Mesenchymal stem cell (in vitro differentiated cells and primary cell): ENCODE measurements at regions not wholly inside any gene's neighbourhood (a gene's known extent, or its start where the extent isn't known, plus 50 kb on each side); places are given as distances from the start of the nearest gene placed in this dataset.
A peak's percentile ranks its signal among the peaks of the same experiment; 100 is the strongest.
"Not testable (repeated sequence)": the region's sequence is repeated elsewhere in the genome, so short reads cannot be mapped to it uniquely, and the experiment has no call there.

ENCODE experiments used
- DNase-seq: peaks from one replicate; pipeline ENCODE4 v3.0.0-alpha.2; 2013
- H2AFZ ChIP-seq: one replicate; pipeline ENCODE4 v1.6.1; 2013; ENCODE audit warnings: low read depth, mild to moderate bottlenecking, control low read depth, inconsistent platforms, low read length, moderate library complexity
- H2AK5ac ChIP-seq: 2 replicates; pipeline ENCODE4 v1.6.1; 2013; ENCODE audit warnings: low read length, moderate library complexity, mild to moderate bottlenecking, inconsistent platforms; ENCODE audit not compliant: severe bottlenecking
- H2BK120ac ChIP-seq: one replicate; pipeline ENCODE4 v1.6.1; 2013; ENCODE audit warnings: low read depth, mild to moderate bottlenecking, inconsistent platforms, low read length, moderate library complexity
- H2BK12ac ChIP-seq, 2 experiments: one replicate each; pipeline ENCODE4 v1.6.1; 2013; ENCODE audit warnings: inconsistent platforms in 2 of 2, low read length in 2 of 2, mild to moderate bottlenecking in 2 of 2, moderate library complexity in 2 of 2, control low read depth in 1 of 2
- H2BK15ac ChIP-seq: one replicate; pipeline ENCODE4 v1.6.1; 2013; ENCODE audit warnings: mild to moderate bottlenecking, low read depth, inconsistent platforms; ENCODE audit not compliant: poor library complexity, severe bottlenecking
- H2BK5ac ChIP-seq: 2 replicates; pipeline ENCODE4 v1.6.1; 2013; ENCODE audit warnings: low read depth, mild to moderate bottlenecking, low read length, control low read depth, inconsistent platforms; ENCODE audit not compliant: poor library complexity, severe bottlenecking
- H3K14ac ChIP-seq, 2 experiments: one replicate each; pipeline ENCODE4 v1.6.1; 2013; ENCODE audit warnings: inconsistent platforms in 2 of 2, low read length in 2 of 2, control low read depth in 1 of 2, mild to moderate bottlenecking in 1 of 2, moderate library complexity in 1 of 2
- H3K18ac ChIP-seq, 2 experiments: one replicate each; pipeline ENCODE4 v1.6.1; 2013; ENCODE audit warnings: inconsistent platforms in 2 of 2, low read length in 2 of 2, control low read depth in 1 of 2, low read depth in 1 of 2, mild to moderate bottlenecking in 1 of 2
- H3K23ac ChIP-seq, 2 experiments: one replicate each; pipeline ENCODE4 v1.6.1; 2013; ENCODE audit warnings: inconsistent platforms in 2 of 2, low read length in 2 of 2, mild to moderate bottlenecking in 2 of 2, moderate library complexity in 2 of 2, control low read depth in 1 of 2
- H3K27ac ChIP-seq: 2 replicates; pipeline ENCODE4 v1.5.1; 2013; ENCODE audit warnings: mild to moderate bottlenecking, moderate library complexity, low read length, control low read depth, inconsistent platforms; ENCODE audit not compliant: poor library complexity, severe bottlenecking
- H3K27me3 ChIP-seq, 2 experiments: 2 replicates each; pipeline versions ENCODE4 v1.6.1 to v1.7.0; 2013; ENCODE audit warnings: low read length in 2 of 2, mild to moderate bottlenecking in 2 of 2, moderate library complexity in 2 of 2, control low read depth in 1 of 2, inconsistent platforms in 1 of 2; ENCODE audit not compliant: control insufficient read depth in 1 of 2, insufficient read depth in 1 of 2
- H3K36me3 ChIP-seq, 2 experiments: 2 replicates each; pipeline versions ENCODE4 v1.6.1 to v1.7.0; 2013; ENCODE audit warnings: low read length in 2 of 2, control low read depth in 1 of 2, inconsistent platforms in 1 of 2, low read depth in 1 of 2, mild to moderate bottlenecking in 1 of 2; ENCODE audit not compliant: insufficient read depth in 2 of 2, control insufficient read depth in 1 of 2
- H3K4ac ChIP-seq, 2 experiments: one replicate each; pipeline ENCODE4 v1.6.1; 2013; ENCODE audit warnings: inconsistent platforms in 2 of 2, low read length in 2 of 2, mild to moderate bottlenecking in 2 of 2, moderate library complexity in 2 of 2, control low read depth in 1 of 2, low read depth in 1 of 2
- H3K4me1 ChIP-seq: 2 replicates; pipeline ENCODE4 v1.6.1; 2013; ENCODE audit warnings: low read depth, low read length, control low read depth; ENCODE audit not compliant: control insufficient read depth, insufficient read depth
- H3K4me2 ChIP-seq: 2 replicates; pipeline ENCODE4 v1.6.1; 2013; ENCODE audit warnings: low read length, mild to moderate bottlenecking, inconsistent platforms; ENCODE audit not compliant: poor library complexity, severe bottlenecking
- H3K4me3 ChIP-seq, 2 experiments: 2 replicates each; pipeline versions ENCODE4 v1.5.1 to v1.7.0; 2013; ENCODE audit warnings: low read length in 2 of 2, mild to moderate bottlenecking in 2 of 2, control low read depth in 1 of 2, low read depth in 1 of 2; ENCODE audit not compliant: insufficient read depth in 1 of 2
- H3K79me1 ChIP-seq: replicated peaks from 2 replicates; pipeline ENCODE4 v1.6.1; 2013; ENCODE audit warnings: mild to moderate bottlenecking, control low read depth, low read length, inconsistent platforms; ENCODE audit not compliant: poor library complexity, severe bottlenecking
- H3K9ac ChIP-seq: 2 replicates; pipeline ENCODE4 v1.7.0; 2013; ENCODE audit warnings: mild to moderate bottlenecking, low read length, moderate library complexity
- H3K9me3 ChIP-seq: 2 replicates; pipeline ENCODE4 v1.7.0; 2013; ENCODE audit warnings: mild to moderate bottlenecking, low read length; ENCODE audit not compliant: control insufficient read depth
- H4K8ac ChIP-seq: one replicate; pipeline ENCODE4 v1.6.1; 2013; ENCODE audit warnings: inconsistent platforms, mild to moderate bottlenecking, low read length, moderate library complexity
- H4K91ac ChIP-seq: one replicate; pipeline ENCODE4 v1.6.1; 2013; ENCODE audit warnings: mild to moderate bottlenecking, low read length, inconsistent platforms
- WGBS: methylation state at CpG from one replicate; pipeline ENCODE4 v1.1.7; 2013; ENCODE audit warnings: mixed read lengths; 5-methylcytosine and 5-hydroxymethylcytosine counted together

GRCh38 chr12:24505366-24506015 is 443.4 kb downstream of the BCAT1 start:
- H3K27ac ChIP-seq = no peak overlapping the region
- H4K91ac ChIP-seq = peak overlapping the region; percentile 50
- H3K4me1 ChIP-seq = peaks cover 1% of the 10 kb centered on the region
- no peaks in the 10 kb centered on the region for H3K36me3 ChIP-seq
- no peak overlapping the region for H3K18ac ChIP-seq
- H2BK12ac ChIP-seq = no peak overlapping the region
- H3K14ac ChIP-seq = no peak overlapping the region
- H3K79me1 ChIP-seq = peaks cover 4% of the 10 kb centered on the region
- no peak for DNase-seq
- H2BK5ac ChIP-seq = no peak overlapping the region
- 92% methylated on average over 5 of the region's 7 CpGs for WGBS
- H2BK120ac ChIP-seq = no peak overlapping the region
- no peaks in the 10 kb centered on the region for H3K9me3 ChIP-seq
- no peak overlapping the region for H4K8ac ChIP-seq
- no peak overlapping the region for H3K4me2 ChIP-seq
- H2AFZ ChIP-seq = no peak overlapping the region
- no peak overlapping the region for H3K4me3 ChIP-seq
- no peak overlapping the region for H2AK5ac ChIP-seq
- no peaks in the 10 kb centered on the region for H3K27me3 ChIP-seq
- no peak overlapping the region for H3K4ac ChIP-seq
- H2BK15ac ChIP-seq = no peak overlapping the region
- H3K23ac ChIP-seq = no peak overlapping the region
- no peak overlapping the region for H3K9ac ChIP-seq

GRCh38 chr12:24503477-24503876 is 445.4 kb downstream of the BCAT1 start:
- H3K27ac ChIP-seq, H2AK5ac ChIP-seq, H4K91ac ChIP-seq, H2AFZ ChIP-seq, H3K18ac ChIP-seq, H3K79me1 ChIP-seq, H4K8ac ChIP-seq, H2BK12ac ChIP-seq, H2BK120ac ChIP-seq, H3K23ac ChIP-seq, H3K9me3 ChIP-seq, H3K4me1 ChIP-seq, H2BK5ac ChIP-seq, H3K27me3 ChIP-seq, H2BK15ac ChIP-seq, H3K4ac ChIP-seq, H3K4me2 ChIP-seq, DNase-seq, H3K9ac ChIP-seq, H3K36me3 ChIP-seq, H3K14ac ChIP-seq, H3K4me3 ChIP-seq: not testable (repeated sequence)
- WGBS = 80% methylated on average over 1 of the region's 1 CpG

- Histone ChIP-seq H2BK12ac (no peak overlapping the region), H2AFZ (no peak overlapping the region), H3K79me1 (peaks cover 1% of the 10 kb centered on the region), H2BK120ac (no peak overlapping the region), H3K14ac (no peak overlapping the region), H3K27ac (no peak overlapping the region), H2BK5ac (no peak overlapping the region), H3K23ac (no peak overlapping the region), H3K9me3 (no peaks in the 10 kb centered on the region), H2AK5ac (no peak overlapping the region), H3K4ac (no peak overlapping the region), H2BK15ac (no peak overlapping the region), H3K27me3 (no peaks in the 10 kb centered on the region), H3K18ac (no peak overlapping the region), H3K4me2 (no peak overlapping the region), H3K36me3 (no peaks in the 10 kb centered on the region), H4K91ac (no peak overlapping the region), H3K4me3 (no peak overlapping the region), H3K4me1 (peaks cover 1% of the 10 kb centered on the region), H4K8ac (no peak overlapping the region), H3K9ac (no peak overlapping the region)
- peak; percentile 57 for DNase-seq
- 29% methylated on average over 2 of the region's 2 CpGs for WGBS
These were observed 448.1 kb downstream of the BCAT1 start for GRCh38 chr12:24500831-24501230.

GRCh38 chr12:24500421-24500820 is 448.5 kb downstream of the BCAT1 start:
- H3K27me3 ChIP-seq = no peaks in the 10 kb centered on the region
- no peak overlapping the region for H2BK5ac ChIP-seq
- H2AFZ ChIP-seq = no peak overlapping the region
- peak overlapping the region; percentile 63 for H3K9ac ChIP-seq
- no peak overlapping the region for H3K27ac ChIP-seq
- peak overlapping the region in 1 of 2 experiments; percentile 54 for H3K18ac ChIP-seq
- H3K4me1 ChIP-seq = no peaks in the 10 kb centered on the region
- no peak overlapping the region for H3K14ac ChIP-seq
- peaks cover 1% of the 10 kb centered on the region for H3K79me1 ChIP-seq
- peak; percentile 38 for DNase-seq
- no peak overlapping the region for H4K91ac ChIP-seq
- H2BK120ac ChIP-seq = no peak overlapping the region
- no peak overlapping the region for H2AK5ac ChIP-seq
- 60% methylated on average over 3 of the region's 4 CpGs for WGBS
- no peak overlapping the region for H3K4ac ChIP-seq
- H3K4me3 ChIP-seq = no peak overlapping the region
- H3K36me3 ChIP-seq = no peaks in the 10 kb centered on the region
- no peak overlapping the region for H2BK15ac ChIP-seq
- no peak overlapping the region for H3K4me2 ChIP-seq
- H3K9me3 ChIP-seq = no peaks in the 10 kb centered on the region
- H3K23ac ChIP-seq = no peak overlapping the region
- no peak overlapping the region for H2BK12ac ChIP-seq
- H4K8ac ChIP-seq = no peak overlapping the region
